SIG-M5 (cell line): ENCODE measurements at regions not wholly inside any gene's neighbourhood (a gene's known extent, or its start where the extent isn't known, plus 50 kb on each side); places are given as distances from the start of the nearest gene placed in this dataset.
"Not testable (repeated sequence)": the region's sequence is repeated elsewhere in the genome, so short reads cannot be mapped to it uniquely, and the experiment has no call there.

Experiments
- DNase-seq: peaks from one replicate; lab custom pipeline; 2025; lab: John Stamatoyannopoulos, UW

DNA sequence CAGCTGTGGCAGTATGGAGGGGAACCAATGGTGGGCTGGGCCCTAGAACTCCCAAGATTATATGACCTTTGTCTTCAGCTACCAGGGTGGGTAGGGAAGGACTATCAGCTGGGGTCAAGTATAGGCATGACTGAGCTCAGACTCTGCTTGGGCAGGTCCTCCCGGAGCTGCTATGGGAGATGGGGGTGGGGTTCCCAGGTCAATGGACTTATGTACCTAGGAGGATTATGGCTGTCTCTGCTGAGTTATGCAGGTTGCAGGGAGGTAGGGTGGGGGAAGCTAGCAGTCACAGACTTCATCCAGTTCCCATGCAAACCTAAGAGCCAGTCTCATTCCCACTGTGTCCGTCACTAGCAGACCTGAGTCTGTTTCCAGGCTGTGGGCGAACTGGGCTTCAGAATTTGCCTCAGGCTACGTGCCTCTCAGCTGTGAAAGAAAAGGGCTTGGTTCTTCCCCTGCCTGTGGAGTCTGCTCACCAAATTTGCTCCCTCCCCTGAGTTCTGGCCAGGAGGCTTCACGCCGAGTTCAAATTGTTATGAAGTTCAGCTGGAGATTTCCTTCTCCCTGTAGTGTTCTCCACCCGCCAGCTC is 985.8 kb upstream of the NRXN1 start:
- DNase-seq: no peak

- not testable (repeated sequence) for DNase-seq
Observed at GRCh38 chr2:52006821-52007366, 975.0 kb upstream of the NRXN1 start.

DNA sequence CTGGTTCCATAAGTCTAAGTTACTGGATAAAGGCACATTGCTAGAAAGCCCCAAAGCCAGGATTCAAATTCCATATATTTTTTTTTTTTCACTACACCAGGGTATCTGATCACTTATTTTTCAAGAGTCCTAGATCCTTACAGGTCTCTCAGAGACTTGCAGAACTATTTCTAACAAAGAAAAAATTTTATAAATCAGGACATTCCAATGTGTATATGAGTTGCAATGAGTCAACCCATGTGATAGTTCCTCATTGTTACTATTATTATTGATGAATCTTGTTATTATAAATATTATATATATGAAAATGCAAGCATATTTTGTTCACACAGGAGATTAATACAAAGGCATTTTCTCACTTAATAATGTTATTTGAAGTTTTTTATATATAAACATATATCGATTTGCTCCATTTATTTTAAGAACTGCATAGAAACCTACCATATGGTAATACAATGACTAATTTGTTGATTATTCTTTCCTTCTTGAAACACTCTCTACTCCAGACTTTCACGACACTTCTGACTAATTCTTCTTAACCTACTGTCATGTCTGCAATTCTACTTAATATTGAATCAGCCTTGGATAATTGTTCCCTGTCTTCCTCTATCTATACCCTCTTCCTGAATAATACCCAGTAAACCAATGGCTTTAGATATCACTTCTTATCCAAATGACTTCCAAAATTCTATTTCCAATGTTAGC is 968.4 kb upstream of the NRXN1 start:
- DNase-seq: no peak

DNA sequence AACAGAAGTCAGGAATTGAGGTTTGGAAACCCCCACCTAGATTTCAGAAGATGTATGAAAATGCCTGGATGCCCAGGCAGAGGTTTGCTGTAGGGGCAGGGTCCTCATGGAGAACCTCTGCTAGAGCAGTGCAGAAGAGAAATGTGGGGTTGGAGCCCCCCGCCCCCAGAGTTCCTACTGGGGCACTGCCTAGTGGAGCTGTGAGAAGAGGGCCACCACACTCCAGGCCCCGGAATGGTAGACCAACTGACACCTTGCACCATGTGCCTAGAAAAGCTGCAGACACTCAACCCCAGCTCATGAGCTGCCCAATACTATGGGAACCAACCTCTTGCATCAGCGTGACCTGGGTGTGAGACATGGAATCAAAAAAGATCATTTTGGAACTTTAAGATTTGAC is 967.0 kb upstream of the NRXN1 start:
- no peak for DNase-seq

DNA sequence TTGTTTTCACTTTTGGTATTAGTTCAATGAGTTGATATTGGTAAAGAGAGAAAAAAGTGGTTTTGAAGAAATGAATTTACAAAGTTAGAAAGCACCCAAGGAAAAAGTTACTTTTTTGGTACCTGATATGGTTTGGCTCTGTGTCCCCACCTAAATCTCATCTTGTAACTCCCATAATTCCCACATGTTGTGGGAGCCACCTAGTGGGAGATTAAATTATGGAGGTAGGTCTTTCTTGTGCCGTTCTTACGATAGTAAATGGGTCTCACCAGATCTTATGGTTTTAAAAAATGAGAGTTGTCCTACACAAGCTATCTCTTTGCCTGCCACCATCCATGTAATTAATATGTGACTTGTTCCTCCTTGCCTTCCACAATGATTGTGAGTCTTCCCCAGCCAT is 965.6 kb upstream of the NRXN1 start:
- DNase-seq: no peak

GRCh38 chr2:51995293-51995692 is 963.4 kb upstream of the NRXN1 start:
- DNase-seq: no peak

DNA sequence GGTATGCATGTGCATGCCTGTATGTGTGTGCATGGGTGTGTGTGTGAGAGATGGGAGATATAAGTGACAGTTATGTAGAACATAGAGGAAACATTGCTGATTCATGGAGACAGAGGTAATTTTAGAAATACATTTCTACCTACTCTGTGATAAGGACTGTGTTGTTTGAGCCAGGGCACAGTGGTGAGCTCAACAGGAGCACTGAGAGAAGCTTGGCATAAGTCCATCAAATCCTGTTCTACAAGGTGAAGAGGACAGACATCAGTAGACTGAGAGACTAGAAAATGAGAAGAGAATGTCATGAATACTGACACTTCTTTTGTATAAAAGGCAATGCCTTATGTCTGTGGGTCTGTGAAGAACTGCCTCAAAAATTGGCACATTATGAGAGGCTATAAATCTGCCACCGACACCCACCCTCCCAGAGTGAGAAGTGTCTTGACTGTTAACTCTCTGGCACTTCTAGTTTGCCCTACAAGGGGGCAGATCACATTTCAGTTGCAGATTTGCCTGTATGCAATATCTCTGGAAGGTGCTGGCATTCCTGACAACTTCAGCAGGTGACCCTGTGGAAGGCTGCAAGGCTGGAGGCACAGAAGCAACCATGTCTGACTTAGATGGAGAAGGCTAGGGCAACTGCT is 962.3 kb upstream of the NRXN1 start:
- DNase-seq: no peak

DNA sequence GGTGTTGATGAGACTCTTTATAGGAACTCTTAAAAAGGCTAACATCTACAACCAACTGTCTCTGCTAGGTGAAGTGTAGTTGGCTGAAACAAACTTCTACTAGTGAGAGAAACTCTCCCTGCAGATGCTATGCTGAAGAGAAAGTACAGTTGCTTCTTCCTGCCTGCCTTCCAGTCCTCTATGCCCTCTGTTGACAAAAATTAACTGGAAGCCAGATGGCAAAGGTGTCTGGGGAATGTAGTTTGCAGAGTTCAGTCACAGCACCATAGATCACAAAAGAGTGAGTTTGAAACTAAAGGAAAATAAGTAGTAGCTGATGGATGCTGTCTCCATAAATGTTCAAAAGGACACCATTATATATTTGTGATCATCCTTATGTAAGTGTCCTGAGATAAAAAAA is 958.8 kb upstream of the NRXN1 start:
- no peak for DNase-seq

- DNase-seq: no peak
Observed at GRCh38 chr2:51986101-51986500, 954.2 kb upstream of the NRXN1 start.

DNA sequence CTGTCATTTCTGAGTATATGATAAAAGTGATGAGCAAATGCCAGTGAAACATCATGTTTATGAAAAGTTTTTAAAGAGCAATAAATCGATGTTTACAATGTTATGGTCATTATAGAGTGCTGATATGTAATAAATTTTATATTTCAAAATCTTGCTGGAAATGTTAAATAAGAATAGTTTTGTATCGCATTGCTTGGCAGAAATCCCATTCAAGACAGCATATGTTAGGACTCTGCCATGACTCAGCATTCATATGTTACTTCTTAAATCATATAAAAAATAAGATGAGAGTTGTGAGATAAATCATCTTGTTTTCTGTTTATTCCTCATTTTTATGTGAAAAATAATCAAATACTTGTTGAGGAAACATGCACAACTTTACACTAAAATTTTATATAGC is 949.9 kb upstream of the NRXN1 start:
- DNase-seq: no peak

DNA sequence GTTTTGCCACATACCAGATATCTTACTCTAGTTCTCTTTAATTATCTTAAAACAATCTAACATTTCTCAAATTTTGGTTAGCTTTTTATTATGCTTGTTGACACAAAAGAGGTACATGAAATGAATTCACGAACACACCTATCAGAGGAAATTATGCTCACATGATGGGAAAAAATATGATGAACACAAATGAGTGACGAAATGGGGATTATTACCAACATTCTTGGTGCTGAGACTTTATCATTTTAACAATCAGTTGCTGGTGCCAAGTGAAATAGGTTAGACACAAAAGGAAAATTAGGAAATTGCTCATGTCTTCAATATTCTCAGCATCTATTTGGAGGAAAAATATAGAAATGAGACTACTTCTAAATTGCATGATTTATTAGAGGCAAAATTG is 944.7 kb upstream of the NRXN1 start:
- no peak for DNase-seq

DNA sequence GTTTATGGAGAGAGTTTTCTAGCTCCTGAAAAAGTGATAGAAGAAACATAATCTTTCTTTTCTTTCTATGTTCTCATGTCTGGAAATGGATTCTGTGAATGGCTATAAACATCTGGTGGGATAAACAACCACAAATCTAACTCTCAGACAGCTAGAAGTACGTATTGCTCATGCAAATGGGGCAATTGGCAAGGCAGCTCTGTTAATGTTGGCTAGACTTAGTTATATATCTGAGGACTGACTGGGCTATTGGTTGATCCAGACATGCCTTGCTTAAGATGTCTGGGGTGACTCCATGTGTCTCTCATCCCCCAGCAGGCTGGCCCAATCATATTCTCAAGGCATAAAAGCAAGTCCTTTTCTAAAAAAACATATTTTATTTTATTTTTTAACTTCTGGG is 939.2 kb upstream of the NRXN1 start:
- no peak for DNase-seq

DNA sequence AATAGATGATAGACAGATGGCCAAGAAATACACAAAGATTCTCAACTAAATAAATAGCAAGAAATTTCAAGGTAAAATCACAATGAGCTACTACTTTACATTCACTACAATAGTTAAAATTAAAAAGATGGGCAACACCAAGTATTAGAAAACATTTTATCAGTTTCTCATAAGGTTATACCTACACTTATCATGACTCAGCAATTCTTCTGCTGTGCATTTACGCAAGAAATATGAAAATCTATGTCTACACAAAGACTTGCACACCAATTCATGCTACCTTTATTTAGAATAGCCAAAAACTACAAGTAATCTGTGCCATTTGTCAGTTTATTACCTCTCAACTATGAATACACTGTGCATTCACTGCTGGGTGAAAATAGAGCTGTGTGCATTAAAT is 937.4 kb upstream of the NRXN1 start:
- DNase-seq: no peak

DNA sequence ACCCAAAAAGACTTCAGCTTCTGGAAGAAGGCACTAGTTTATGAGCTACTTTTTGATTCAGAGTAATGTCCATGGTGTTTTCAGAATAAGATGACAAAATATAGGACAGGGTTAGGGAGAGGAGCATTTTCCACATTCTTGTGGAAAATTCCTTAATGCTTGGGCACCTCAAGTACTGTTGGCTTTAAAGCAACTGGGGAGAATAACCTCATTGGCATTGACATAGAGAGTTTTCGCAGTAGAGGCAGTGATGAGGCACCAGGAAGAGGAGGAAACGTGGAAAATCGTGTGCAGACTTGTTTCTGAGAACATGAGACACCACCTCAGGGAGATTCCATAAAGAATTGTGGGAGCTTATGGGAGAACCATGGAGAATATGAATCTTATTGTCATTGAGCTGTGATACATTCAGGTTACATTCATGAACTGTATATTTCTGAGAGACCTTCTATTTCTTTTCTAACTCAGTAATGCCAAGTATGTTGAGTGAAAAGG is 929.0 kb upstream of the NRXN1 start:
- no peak for DNase-seq

- no peak for DNase-seq
Observed at GRCh38 chr2:51960281-51960680, 928.3 kb upstream of the NRXN1 start.

- no peak for DNase-seq
Observed at GRCh38 chr2:51959696-51960095, 927.8 kb upstream of the NRXN1 start.

DNA sequence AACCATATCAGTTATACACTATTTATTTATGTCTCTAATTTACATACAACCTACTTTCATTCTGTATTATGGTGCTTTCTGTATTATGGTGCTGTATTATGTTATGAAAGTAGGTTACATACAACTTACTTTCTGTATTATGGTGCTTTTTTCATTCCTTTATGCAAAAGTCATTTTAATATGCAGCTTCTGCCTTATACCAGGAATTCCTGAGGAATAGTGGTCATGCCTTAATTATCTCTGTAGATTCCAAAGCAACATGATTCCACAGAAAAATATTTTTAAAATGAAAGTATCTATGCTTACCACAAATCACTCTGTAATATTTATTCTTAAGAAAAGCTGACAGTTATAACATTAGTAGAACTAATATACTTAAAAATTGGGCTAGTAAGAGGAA is 922.0 kb upstream of the NRXN1 start:
- no peak for DNase-seq

- DNase-seq: no peak
Observed at GRCh38 chr2:51921076-51921475, 889.1 kb upstream of the NRXN1 start.

- DNase-seq: no peak
Observed at GRCh38 chr2:51920509-51920908, 888.6 kb upstream of the NRXN1 start.

- no peak for DNase-seq
Observed at GRCh38 chr2:51919395-51919794, 887.5 kb upstream of the NRXN1 start.

GRCh38 chr2:51918113-51918512 is 886.2 kb upstream of the NRXN1 start:
- peak; percentile 62 for DNase-seq

DNA sequence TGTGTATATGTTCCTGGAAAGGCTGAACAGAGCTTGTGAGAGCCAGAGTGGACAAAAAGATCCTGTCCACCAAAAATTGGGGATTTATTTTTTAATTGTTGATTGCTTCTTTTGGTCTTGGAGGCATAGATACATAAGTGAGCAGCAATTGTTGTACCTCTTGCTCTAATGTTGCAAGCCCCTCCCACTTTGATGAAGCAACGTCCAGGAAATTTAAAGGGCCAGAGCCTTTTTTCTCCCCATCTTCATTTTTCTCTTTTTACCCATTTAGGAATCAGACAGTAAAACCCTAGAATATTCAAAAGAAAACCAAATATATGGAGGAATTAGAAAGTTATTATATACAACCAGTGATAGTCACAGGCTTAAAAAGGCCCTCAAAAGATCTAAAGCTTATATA is 871.8 kb upstream of the NRXN1 start:
- DNase-seq: no peak

GRCh38 chr2:51899643-51900042 is 867.7 kb upstream of the NRXN1 start:
- DNase-seq: no peak
